GM10266 (cell line): ENCODE measurements at regions not wholly inside any gene's neighbourhood (a gene's known extent, or its start where the extent isn't known, plus 50 kb on each side); places are given as distances from the start of the nearest gene placed in this dataset.
"Not testable (repeated sequence)": the region's sequence is repeated elsewhere in the genome, so short reads cannot be mapped to it uniquely, and the experiment has no call there.

Experiments used
- DNase-seq: peaks from one replicate; pipeline ENCODE4 v3.0.0; 2012; ENCODE audit errors: extremely low spot score
- TF ChIP-seq, protein P1 (sequence below): IDR thresholded peaks from 2 replicates; pipeline ENCODE4 v1.5.1; 2012; ENCODE audit warnings: mild to moderate bottlenecking, low read depth; ENCODE audit not compliant: control insufficient read depth, insufficient read depth; ENCODE audit errors: missing control alignments

GRCh38 chr7:84941936-84942335 is 244.9 kb downstream of the SEMA3D start:
- DNase-seq, result no peak
- TF ChIP-seq, protein P1, sequence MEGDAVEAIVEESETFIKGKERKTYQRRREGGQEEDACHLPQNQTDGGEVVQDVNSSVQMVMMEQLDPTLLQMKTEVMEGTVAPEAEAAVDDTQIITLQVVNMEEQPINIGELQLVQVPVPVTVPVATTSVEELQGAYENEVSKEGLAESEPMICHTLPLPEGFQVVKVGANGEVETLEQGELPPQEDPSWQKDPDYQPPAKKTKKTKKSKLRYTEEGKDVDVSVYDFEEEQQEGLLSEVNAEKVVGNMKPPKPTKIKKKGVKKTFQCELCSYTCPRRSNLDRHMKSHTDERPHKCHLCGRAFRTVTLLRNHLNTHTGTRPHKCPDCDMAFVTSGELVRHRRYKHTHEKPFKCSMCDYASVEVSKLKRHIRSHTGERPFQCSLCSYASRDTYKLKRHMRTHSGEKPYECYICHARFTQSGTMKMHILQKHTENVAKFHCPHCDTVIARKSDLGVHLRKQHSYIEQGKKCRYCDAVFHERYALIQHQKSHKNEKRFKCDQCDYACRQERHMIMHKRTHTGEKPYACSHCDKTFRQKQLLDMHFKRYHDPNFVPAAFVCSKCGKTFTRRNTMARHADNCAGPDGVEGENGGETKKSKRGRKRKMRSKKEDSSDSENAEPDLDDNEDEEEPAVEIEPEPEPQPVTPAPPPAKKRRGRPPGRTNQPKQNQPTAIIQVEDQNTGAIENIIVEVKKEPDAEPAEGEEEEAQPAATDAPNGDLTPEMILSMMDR, result no peak

DNA sequence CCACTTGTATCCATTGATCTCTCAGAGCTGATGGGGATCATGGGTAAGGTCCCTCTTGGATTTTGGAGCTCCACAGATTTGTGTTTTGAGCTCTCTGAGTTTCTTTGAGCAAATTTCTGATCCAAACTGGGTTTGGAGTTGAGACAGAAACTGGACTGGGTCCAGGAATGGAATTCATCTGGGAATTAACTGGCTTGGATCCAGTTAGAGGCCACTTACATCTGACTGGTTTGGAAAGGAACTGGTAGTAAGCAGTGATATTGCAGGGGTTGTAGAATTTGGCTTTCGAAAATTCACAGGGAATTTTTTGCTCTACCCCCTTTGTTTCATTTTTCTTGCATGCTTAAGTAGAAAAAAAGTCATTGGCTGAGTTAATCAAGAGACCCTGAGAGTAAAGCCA is 245.6 kb downstream of the SEMA3D start:
- TF ChIP-seq, protein P1, result no peak
- DNase-seq, result no peak

DNA sequence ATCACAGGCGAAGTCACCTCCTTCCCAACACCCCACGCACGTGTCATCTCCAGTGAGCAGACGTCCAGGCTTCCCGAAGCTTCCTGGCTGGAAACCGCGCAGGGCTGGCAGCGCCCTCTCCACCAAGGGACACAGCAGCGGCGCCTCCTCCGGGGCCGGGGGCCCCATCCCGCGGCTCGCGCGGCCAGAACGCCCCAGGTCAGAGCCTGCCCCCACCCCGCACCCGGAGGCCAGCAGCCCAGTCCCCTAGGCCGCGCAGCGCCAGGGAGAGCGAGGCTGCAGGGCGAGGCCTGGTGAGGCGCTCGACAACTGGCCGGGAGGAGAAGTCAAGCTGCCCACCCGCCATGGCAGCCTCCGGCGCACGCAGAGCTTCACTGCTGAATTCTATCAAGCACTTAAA is 247.0 kb downstream of the SEMA3D start:
- TF ChIP-seq, protein P1, result no peak
- no peak for DNase-seq

GRCh38 chr7:84939442-84939841 is 247.4 kb downstream of the SEMA3D start:
- DNase-seq, result no peak
- TF ChIP-seq, protein P1, result no peak

GRCh38 chr7:84924353-84924752 is 262.5 kb downstream of the SEMA3D start:
- DNase-seq, result no peak

DNA sequence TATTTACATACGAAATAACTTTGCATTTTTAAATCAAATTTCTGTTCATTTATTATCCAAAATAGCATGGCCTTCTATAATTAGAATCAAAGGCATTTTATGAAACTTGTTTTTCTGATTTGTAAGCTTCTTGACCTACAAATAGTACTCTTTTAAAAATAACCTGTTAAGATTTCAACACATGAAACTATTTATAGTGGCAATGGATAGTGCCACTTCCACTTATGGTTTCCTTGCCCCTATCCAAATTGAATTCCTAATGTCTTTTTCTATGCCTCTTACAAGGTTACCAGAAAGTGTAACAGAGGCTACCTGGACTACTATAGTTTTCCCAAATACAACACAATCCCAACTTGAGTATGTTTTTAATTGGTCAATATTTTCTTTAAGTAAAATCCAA is 263.5 kb downstream of the SEMA3D start:
- TF ChIP-seq, protein P1, result no peak
- DNase-seq, result no peak

More at GRCh38 chr7:84924353-84924752, 262.5 kb downstream of the SEMA3D start:
- TF ChIP-seq, protein P1, result no peak

GRCh38 chr7:84921154-84921553 is 265.7 kb downstream of the SEMA3D start:
- TF ChIP-seq, protein P1, result no peak

DNA sequence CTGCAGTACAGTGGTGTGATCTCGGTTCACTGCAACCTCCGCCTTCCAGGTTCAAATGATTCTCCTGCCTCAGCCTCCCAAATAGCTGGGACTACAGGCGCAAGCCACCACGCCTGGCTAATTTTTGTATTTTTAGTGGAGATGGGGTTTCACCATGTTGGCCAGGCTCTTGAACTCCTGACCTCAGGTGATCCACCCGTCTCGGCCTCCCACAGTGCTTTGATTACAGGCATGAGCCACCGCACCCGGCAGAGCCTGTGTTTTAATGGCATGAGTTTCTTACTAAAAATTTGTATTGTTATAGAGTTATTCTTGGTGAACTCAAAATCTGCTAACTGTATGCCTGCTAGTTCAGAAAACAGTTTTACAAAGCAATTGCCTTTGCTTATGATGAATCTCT is 269.9 kb downstream of the SEMA3D start:
- not testable (repeated sequence) for DNase-seq

More at GRCh38 chr7:84921154-84921553, 265.7 kb downstream of the SEMA3D start:
- DNase-seq, result no peak
